Osteocyte (in vitro differentiated cells): ENCODE measurements at regions not wholly inside any gene's neighbourhood (a gene's known extent, or its start where the extent isn't known, plus 50 kb on each side); places are given as distances from the start of the nearest gene placed in this dataset.

ENCODE experiments used
- DNase-seq: peaks from one replicate; pipeline ENCODE4 v3.0.0; 2021; ENCODE audit warnings: mixed read lengths; ENCODE audit not compliant: unreplicated experiment; ENCODE audit errors: extremely low spot score
- H3K27ac Mint-ChIP-seq: one replicate; pipeline ENCODE4 v1.8.0; 2021; ENCODE audit warnings: mild to moderate bottlenecking, mixed read lengths; ENCODE audit not compliant: unreplicated experiment
- H3K27me3 Mint-ChIP-seq: one replicate; pipeline ENCODE4 v1.8.0; 2021; ENCODE audit warnings: mixed read lengths; ENCODE audit not compliant: unreplicated experiment
- H3K36me3 Mint-ChIP-seq: one replicate; pipeline ENCODE4 v1.8.0; 2021; ENCODE audit warnings: mixed read lengths; ENCODE audit not compliant: unreplicated experiment
- H3K4me1 Mint-ChIP-seq: one replicate; pipeline ENCODE4 v1.8.0; 2021; ENCODE audit warnings: mixed read lengths; ENCODE audit not compliant: unreplicated experiment
- H3K4me3 Mint-ChIP-seq: one replicate; pipeline ENCODE4 v1.8.0; 2021; ENCODE audit warnings: mild to moderate bottlenecking, moderate library complexity, mixed read lengths; ENCODE audit not compliant: unreplicated experiment
- H3K9me3 Mint-ChIP-seq: one replicate; pipeline ENCODE4 v1.8.0; 2021; ENCODE audit warnings: mixed read lengths; ENCODE audit not compliant: unreplicated experiment
- CTCF ChIP-seq: fragments of 200-600 bp; sonication (generic); IDR thresholded peaks from 2 replicates; pipeline ENCODE4 v1.5.0; 2021; ENCODE audit warnings: antibody characterized with exemption, mild to moderate bottlenecking, moderate library complexity

GRCh38 chr3:194031867-194032635, 103.9 kb upstream of the HES1 start:
- Mint-ChIP-seq H3K36me3 (no peaks in the 10 kb centered on the region), H3K27ac (no peak overlapping the region), H3K4me1 (no peaks in the 10 kb centered on the region), H3K4me3 (no peak overlapping the region), H3K9me3 (no peaks in the 10 kb centered on the region), H3K27me3 (peaks cover 62% of the 10 kb centered on the region)
- no peak for TF ChIP-seq CTCF
- DNase-seq, result no peak

- H3K4me1 Mint-ChIP-seq, result no peaks in the 10 kb centered on the region
- H3K9me3 Mint-ChIP-seq, result no peaks in the 10 kb centered on the region
Measured at GRCh38 chr3:194032828-194033435, 103.0 kb upstream of the HES1 start.

GRCh38 chr3:194034346-194035336, 101.3 kb upstream of the HES1 start:
- no peaks in the 10 kb centered on the region for H3K36me3 Mint-ChIP-seq
- H3K4me1 Mint-ChIP-seq, result no peaks in the 10 kb centered on the region
- no peak overlapping the region for H3K4me3 Mint-ChIP-seq
- no peaks in the 10 kb centered on the region for H3K9me3 Mint-ChIP-seq
- H3K27me3 Mint-ChIP-seq, result peaks cover 61% of the 10 kb centered on the region
- H3K27ac Mint-ChIP-seq, result no peak overlapping the region
- no peak for TF ChIP-seq CTCF
- no peak for DNase-seq

More at GRCh38 chr3:194032828-194033435, 103.0 kb upstream of the HES1 start:
- H3K27me3 Mint-ChIP-seq, result peaks cover 63% of the 10 kb centered on the region
- H3K4me3 Mint-ChIP-seq, result no peak overlapping the region
- no peaks in the 10 kb centered on the region for H3K36me3 Mint-ChIP-seq
- DNase-seq, result no peak
- no peak for TF ChIP-seq CTCF
- no peak overlapping the region for H3K27ac Mint-ChIP-seq

DNA sequence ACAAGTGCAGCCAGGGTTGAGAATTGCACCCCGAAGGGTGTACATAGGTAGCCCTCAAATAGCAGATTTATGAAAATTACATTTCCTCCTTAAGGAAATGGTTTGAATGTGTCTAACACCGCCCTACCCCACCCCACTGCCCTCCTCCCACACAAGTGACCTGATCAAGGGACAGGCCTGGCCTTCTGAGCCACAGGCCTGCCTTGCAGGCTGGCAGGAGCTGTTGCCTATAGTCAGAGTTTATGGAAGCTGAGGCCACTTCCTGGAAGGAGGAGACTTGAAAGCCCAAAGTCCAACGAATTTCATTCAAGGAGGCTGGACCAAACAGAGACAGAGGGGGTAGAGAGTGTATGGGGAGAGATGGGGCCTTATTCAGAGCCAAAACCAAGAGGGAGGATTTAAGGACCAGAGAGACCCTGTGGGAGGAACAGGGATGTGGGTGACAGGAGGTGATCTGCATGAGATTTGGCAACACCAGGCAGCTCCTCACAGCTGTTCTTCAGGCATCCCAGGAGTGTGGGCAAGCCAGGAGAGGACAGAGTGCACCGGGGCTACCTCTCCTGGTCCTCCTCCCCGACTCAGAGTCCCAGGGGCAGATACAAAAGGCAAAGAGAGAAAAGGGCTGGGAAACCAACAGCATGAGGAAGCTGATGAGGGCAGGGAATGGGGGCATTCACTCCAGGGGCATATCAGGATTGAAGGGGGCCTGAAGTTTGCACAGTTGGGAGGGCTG, 100.4 kb upstream of the HES1 start:
- Mint-ChIP-seq H3K36me3 (no peaks in the 10 kb centered on the region), H3K27ac (no peak overlapping the region), H3K4me1 (no peaks in the 10 kb centered on the region), H3K4me3 (no peak overlapping the region), H3K27me3 (peaks cover 57% of the 10 kb centered on the region), H3K9me3 (no peaks in the 10 kb centered on the region)
- no peak for TF ChIP-seq CTCF
- DNase-seq, result no peak
